SJSA1 (cell line): ENCODE measurements at regions not wholly inside any gene's neighbourhood (a gene's known extent, or its start where the extent isn't known, plus 50 kb on each side); places are given as distances from the start of the nearest gene placed in this dataset.

Experiments
- DNase-seq, 2 experiments: peaks; one replicate each; pipeline ENCODE4 v3.0.0-alpha.2; 2015 to 2020; ENCODE audit warnings: low spot score in 2 of 2, low read depth in 1 of 2
- H3K27ac ChIP-seq: fragments of 250-450 bp; sonication (Bioruptor Pico); 2 replicates; pipeline ENCODE4 v1.5.1; 2020; ENCODE audit warnings: mild to moderate bottlenecking, moderate library complexity
- H3K27me3 ChIP-seq: fragments of 250-450 bp; sonication (Bioruptor Pico); replicated peaks from 2 replicates; pipeline ENCODE4 v1.5.1; 2020; ENCODE audit warnings: mild to moderate bottlenecking, moderate library complexity
- H3K36me3 ChIP-seq: fragments of 250-450 bp; sonication (Bioruptor Pico); 2 replicates; pipeline ENCODE4 v1.5.1; 2020; ENCODE audit warnings: mild to moderate bottlenecking
- H3K4me1 ChIP-seq: fragments of 250-450 bp; sonication (Bioruptor Pico); replicated peaks from 2 replicates; pipeline ENCODE4 v1.6.1; 2021; ENCODE audit warnings: mild to moderate bottlenecking
- H3K4me3 ChIP-seq: fragments of 250-450 bp; sonication (Bioruptor Pico); 2 replicates; pipeline ENCODE4 v1.5.1; 2020; ENCODE audit warnings: mild to moderate bottlenecking
- H3K9me3 ChIP-seq: fragments of 250-450 bp; sonication (Bioruptor Pico); replicated peaks from 2 replicates; pipeline ENCODE4 v1.5.1; 2020; ENCODE audit warnings: mild to moderate bottlenecking

- no peak for DNase-seq
- Histone ChIP-seq H3K4me1 (no peaks in the 10 kb centered on the region), H3K27ac (no peak overlapping the region), H3K4me3 (no peak overlapping the region), H3K27me3 (no peaks in the 10 kb centered on the region), H3K9me3 (no peaks in the 10 kb centered on the region), H3K36me3 (no peaks in the 10 kb centered on the region)
These were observed 64.1 kb upstream of the GMNC start for GRCh38 chr3:190926619-190927018.

DNA sequence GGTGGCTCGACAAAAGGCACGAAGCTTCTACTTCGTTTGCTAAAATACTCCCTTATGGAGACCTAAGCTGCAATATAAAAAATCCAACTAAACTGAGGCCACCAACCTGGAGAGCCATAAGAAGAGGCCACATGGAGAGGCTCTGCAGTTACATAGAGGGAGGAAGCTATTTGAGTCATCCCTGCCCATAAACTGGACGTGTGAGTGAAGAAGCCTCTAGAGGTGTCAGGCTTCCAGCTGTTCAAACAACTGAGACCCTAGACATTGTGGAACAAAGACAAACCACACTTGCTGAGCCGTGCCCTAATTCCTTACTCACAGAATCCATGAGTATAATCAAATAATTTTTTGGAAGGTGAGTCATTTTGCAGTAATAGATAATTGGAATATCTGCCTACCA lies 50.2 kb upstream of the GMNC start:
- no peak overlapping the region for H3K27ac ChIP-seq
- no peaks in the 10 kb centered on the region for H3K27me3 ChIP-seq
- no peaks in the 10 kb centered on the region for H3K36me3 ChIP-seq
- no peak for DNase-seq
- no peaks in the 10 kb centered on the region for H3K4me1 ChIP-seq
- H3K9me3 ChIP-seq, result no peaks in the 10 kb centered on the region
- H3K4me3 ChIP-seq, result no peak overlapping the region
